ENCODE measurements at regions not wholly inside any gene's neighbourhood (a gene's known extent, or its start where the extent isn't known, plus 50 kb on each side); places are given as distances from the start of the nearest gene placed in this dataset.

DNA sequence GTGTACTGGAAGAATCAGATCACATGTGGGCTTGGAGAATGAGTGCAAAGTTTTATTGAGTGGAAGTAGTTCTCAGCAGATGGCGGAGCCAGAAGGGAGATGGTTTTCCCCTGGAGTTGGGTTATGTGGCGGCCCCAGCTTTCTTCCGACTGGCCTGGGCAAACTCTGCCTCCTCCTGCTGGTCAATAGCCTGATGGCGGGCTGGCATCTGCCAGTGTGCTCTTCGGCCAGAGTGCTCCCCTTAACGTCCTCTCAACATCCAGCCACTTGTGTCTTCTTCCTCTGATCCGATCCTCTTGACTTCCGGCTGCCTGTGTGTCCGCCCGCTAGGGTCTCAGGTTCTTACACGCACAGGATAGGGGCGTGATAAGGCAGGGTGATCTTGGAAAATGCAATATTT lies 741.3 kb downstream of the RNF144A start:
- no peak overlapping the region for H3K9ac ChIP-seq (ENCODE audit: low read depth, low read length)
- no peak overlapping the region for H3K4me3 ChIP-seq (ENCODE audit: low read length)
- no peaks in the 10 kb centered on the region for H3K27me3 ChIP-seq (ENCODE audit: control insufficient read depth, insufficient read depth, low read length)
- H3K4me1 ChIP-seq (ENCODE audit: control insufficient read depth, insufficient read depth, low read length): no peaks in the 10 kb centered on the region
- no peak overlapping the region for H3K4me2 ChIP-seq (ENCODE audit: low read length)
- H3K36me3 ChIP-seq (ENCODE audit: insufficient read depth, low read length): no peaks in the 10 kb centered on the region
- no peaks in the 10 kb centered on the region for H3K9me3 ChIP-seq (replicated peaks; ENCODE audit: low read length)

DNA sequence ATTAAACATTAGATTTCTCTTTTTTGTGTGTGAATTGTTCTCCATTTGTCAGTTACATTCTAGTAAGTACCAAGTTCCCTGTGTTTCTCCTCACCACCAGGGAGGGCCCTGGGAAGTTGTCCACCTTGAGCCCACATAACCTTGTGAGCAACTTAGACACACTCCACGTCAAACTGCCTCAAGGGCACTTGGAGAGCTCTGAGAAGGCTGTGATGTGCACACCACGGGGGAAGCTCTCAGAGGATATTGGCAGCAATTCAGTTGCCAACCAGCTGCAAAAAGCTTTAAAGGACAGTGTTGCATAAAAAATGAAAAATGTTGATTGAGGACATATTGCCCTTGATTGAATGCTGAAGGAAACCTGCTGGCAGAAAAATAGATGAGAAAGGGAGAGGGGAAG lies 743.6 kb downstream of the RNF144A start:
- Histone ChIP-seq H3K4me3 (ENCODE audit: low read length) (no peak overlapping the region), H3K4me1 (ENCODE audit: control insufficient read depth, insufficient read depth, low read length) (no peaks in the 10 kb centered on the region), H3K4me2 (ENCODE audit: low read length) (no peak overlapping the region), H3K27me3 (ENCODE audit: control insufficient read depth, insufficient read depth, low read length) (no peaks in the 10 kb centered on the region), H3K9ac (ENCODE audit: low read depth, low read length) (no peak overlapping the region), H3K9me3 (replicated peaks; ENCODE audit: low read length) (no peaks in the 10 kb centered on the region), H3K36me3 (ENCODE audit: insufficient read depth, low read length) (no peaks in the 10 kb centered on the region)

DNA sequence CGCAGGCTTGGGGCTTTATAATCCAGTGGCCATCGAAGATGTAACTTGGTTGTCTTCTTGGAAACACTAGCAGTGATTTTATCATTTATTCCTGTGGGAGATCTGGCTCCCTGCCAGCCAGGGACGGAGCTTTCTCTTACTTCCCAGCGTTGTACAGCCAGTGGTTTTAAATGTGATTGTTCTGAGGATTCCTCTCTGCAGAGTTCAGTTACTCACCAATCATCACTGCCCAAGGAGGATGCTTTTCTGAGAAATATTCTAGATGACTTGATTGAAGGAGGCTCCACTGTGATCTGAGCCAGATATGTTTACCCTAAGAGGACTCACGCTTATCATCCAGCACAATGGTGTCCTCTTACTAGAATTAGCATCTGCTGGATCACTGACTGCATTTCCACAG lies 744.3 kb downstream of the RNF144A start:
- H3K9ac ChIP-seq (ENCODE audit: low read depth, low read length): no peak overlapping the region
- no peak overlapping the region for H3K4me2 ChIP-seq (ENCODE audit: low read length)
- no peaks in the 10 kb centered on the region for H3K9me3 ChIP-seq (replicated peaks; ENCODE audit: low read length)

DNA sequence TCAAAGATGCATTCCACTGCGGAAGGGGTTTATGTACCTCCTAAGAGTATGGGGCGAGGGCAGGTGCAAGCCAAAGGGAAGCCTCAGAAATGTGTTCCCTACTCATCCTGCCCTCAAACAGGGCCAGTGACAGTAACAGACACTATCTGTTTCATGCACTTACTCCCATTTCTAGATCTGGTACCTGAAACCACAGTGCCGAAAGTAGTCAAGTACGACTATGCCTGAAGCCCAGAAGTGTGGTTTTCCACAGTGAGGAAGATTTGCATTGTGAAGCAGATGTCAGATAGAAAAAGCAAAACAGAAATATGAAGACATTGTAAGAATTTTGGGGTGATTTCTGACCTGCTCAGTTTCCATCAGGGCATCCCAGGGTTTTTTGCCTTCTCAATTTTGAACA lies 748.7 kb downstream of the RNF144A start:
- no peak overlapping the region for H3K9ac ChIP-seq (ENCODE audit: low read depth, low read length)
- no peak overlapping the region for H3K4me3 ChIP-seq (ENCODE audit: low read length)
- no peaks in the 10 kb centered on the region for H3K36me3 ChIP-seq (ENCODE audit: insufficient read depth, low read length)
- no peaks in the 10 kb centered on the region for H3K9me3 ChIP-seq (replicated peaks; ENCODE audit: low read length)
- no peaks in the 10 kb centered on the region for H3K4me1 ChIP-seq (ENCODE audit: control insufficient read depth, insufficient read depth, low read length)
- H3K4me2 ChIP-seq (ENCODE audit: low read length): no peak overlapping the region
- no peaks in the 10 kb centered on the region for H3K27me3 ChIP-seq (ENCODE audit: control insufficient read depth, insufficient read depth, low read length)

More for the DNA sequence above, 744.3 kb downstream of the RNF144A start:
- H3K4me1 ChIP-seq (ENCODE audit: control insufficient read depth, insufficient read depth, low read length): no peaks in the 10 kb centered on the region
- H3K27me3 ChIP-seq (ENCODE audit: control insufficient read depth, insufficient read depth, low read length): no peaks in the 10 kb centered on the region
- no peak overlapping the region for H3K4me3 ChIP-seq (ENCODE audit: low read length)
- no peaks in the 10 kb centered on the region for H3K36me3 ChIP-seq (ENCODE audit: insufficient read depth, low read length)

DNA sequence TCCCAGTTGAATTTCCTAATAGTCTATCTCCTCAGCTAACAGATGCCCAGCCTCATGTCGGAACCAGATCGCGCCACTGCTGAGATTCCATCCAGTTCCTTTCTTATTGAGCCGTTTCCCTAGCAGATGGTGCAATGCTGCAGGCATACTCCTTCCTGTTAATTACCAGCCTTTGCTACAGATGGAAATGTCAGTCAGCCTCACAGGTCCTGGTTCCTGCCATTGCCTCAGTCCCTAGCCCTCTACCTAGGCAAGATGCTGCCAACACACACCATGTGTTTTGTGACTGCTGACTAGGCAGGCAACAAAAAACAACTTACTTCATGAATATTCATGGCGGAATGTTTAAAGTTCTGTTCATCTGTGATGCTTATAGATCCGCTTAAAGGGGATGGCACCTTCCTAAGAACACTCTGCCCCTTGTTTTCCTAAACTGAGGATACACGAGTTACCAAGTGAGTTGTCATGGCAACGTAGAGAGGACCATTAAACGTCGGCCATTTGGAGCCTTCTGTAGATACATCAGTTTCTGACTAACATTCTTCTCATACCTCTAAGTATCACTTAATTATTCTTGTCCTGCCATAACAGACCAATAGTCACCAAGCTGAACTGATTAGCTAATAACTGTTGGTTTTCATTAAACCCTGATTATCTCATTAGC lies 749.5 kb downstream of the RNF144A start:
- Histone ChIP-seq H3K9me3 (replicated peaks; ENCODE audit: low read length) (no peaks in the 10 kb centered on the region), H3K4me2 (ENCODE audit: low read length) (no peak overlapping the region), H3K9ac (ENCODE audit: low read depth, low read length) (no peak overlapping the region), H3K4me3 (ENCODE audit: low read length) (no peak overlapping the region), H3K4me1 (ENCODE audit: control insufficient read depth, insufficient read depth, low read length) (no peaks in the 10 kb centered on the region), H3K36me3 (ENCODE audit: insufficient read depth, low read length) (no peaks in the 10 kb centered on the region), H3K27me3 (ENCODE audit: control insufficient read depth, insufficient read depth, low read length) (no peaks in the 10 kb centered on the region)

DNA sequence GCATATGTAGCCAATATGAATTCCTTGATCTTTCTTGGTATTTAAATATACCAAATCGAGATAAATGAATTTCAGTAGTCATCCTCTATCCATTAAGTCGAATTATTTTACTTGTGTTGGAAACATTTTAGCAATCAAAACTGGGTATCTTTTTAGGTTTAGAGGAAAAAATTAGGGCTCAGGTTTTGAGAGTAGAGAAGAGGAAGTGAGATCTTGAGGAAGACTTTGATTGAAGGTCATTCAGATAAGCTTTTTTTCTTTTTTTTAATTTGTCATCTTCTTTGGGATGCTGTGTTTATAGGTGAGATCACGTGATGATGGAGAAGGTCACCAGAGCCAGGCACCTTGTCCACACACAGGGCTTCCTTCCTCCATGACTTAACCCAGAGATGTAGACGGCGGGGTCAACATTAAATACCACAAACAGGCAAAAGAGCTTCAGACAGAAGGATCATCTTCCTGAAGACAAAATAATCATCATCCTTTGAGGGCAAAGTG lies 750.1 kb downstream of the RNF144A start:
- no peak overlapping the region for H3K9ac ChIP-seq (ENCODE audit: low read depth, low read length)
- H3K4me2 ChIP-seq (ENCODE audit: low read length): no peak overlapping the region
- no peak overlapping the region for H3K4me3 ChIP-seq (ENCODE audit: low read length)
- no peaks in the 10 kb centered on the region for H3K36me3 ChIP-seq (ENCODE audit: insufficient read depth, low read length)
- no peaks in the 10 kb centered on the region for H3K4me1 ChIP-seq (ENCODE audit: control insufficient read depth, insufficient read depth, low read length)
- no peaks in the 10 kb centered on the region for H3K27me3 ChIP-seq (ENCODE audit: control insufficient read depth, insufficient read depth, low read length)
- no peaks in the 10 kb centered on the region for H3K9me3 ChIP-seq (replicated peaks; ENCODE audit: low read length)

DNA sequence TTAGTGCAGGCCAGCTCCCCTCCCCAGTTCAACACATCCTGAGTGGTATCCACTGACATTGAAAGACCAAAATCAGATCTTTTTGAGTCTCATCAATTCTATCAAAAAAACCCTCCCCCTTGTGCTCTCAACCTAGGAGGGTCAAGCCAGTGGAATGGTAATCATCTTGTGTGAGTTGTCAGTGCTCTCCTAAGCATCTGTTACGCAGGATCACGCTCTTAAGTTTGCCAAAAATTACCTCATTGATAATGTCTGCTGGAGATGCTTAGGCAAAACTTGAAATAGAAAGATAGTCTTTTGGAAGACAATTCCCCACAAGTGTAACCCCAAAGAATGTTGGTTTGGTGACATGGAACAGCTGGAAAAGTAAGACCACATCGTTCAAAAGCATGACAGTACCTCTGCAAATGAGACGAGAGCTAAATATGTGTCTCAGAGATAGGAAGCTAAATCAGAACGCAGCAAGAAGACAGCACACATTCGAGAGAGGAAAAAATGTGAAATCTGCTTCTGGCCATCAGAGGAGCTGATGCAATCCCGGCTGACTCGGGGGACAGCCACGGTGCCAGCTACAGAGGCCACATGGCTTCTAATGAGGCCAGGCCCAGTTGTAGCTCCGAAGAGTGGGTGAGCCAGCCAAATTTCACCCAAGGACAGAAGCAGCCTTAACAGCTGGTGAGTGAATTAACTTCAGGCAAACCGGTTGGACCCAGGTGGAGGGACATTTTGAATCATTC lies 753.9 kb downstream of the RNF144A start:
- Histone ChIP-seq H3K27me3 (ENCODE audit: control insufficient read depth, insufficient read depth, low read length) (no peaks in the 10 kb centered on the region), H3K9me3 (replicated peaks; ENCODE audit: low read length) (no peaks in the 10 kb centered on the region), H3K9ac (ENCODE audit: low read depth, low read length) (no peak overlapping the region), H3K4me2 (ENCODE audit: low read length) (no peak overlapping the region), H3K36me3 (ENCODE audit: insufficient read depth, low read length) (no peaks in the 10 kb centered on the region), H3K4me3 (ENCODE audit: low read length) (no peak overlapping the region), H3K4me1 (ENCODE audit: control insufficient read depth, insufficient read depth, low read length) (no peaks in the 10 kb centered on the region)

DNA sequence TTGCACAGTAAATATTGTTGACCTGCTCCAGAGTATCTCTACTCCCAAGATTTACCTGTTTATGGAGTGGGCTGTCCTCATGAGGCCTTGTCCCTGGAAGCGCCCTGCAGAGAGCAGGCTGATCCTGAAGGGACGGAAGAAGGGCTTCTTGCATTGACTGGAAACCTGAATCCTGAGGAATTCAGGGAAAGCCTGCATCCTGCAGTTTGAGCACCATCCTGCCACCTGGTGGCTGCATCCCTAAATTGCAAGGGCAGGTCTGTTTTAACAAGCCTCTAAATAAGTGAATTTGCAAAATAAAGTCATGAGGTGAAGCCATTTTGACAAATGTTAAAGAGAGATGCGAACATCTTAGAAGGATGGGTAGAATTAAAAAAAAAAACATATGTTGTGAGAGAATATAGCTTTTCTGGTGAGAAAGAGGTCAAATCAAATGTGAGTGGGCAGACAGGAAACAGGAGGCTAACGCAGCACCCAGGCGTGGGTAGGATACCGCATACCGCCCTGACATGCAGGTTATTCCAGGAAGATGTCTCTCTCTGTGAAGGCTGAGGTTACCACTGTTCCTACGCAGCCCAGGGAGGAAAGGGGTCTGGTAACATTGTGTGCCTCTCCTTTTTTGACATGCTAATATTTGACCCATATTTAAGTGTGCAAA lies 754.9 kb downstream of the RNF144A start:
- Histone ChIP-seq H3K4me2 (ENCODE audit: low read length) (no peak overlapping the region), H3K36me3 (ENCODE audit: insufficient read depth, low read length) (no peaks in the 10 kb centered on the region), H3K9me3 (replicated peaks; ENCODE audit: low read length) (no peaks in the 10 kb centered on the region), H3K9ac (ENCODE audit: low read depth, low read length) (no peak overlapping the region), H3K4me3 (ENCODE audit: low read length) (no peak overlapping the region), H3K4me1 (ENCODE audit: control insufficient read depth, insufficient read depth, low read length) (no peaks in the 10 kb centered on the region), H3K27me3 (ENCODE audit: control insufficient read depth, insufficient read depth, low read length) (no peaks in the 10 kb centered on the region)

DNA sequence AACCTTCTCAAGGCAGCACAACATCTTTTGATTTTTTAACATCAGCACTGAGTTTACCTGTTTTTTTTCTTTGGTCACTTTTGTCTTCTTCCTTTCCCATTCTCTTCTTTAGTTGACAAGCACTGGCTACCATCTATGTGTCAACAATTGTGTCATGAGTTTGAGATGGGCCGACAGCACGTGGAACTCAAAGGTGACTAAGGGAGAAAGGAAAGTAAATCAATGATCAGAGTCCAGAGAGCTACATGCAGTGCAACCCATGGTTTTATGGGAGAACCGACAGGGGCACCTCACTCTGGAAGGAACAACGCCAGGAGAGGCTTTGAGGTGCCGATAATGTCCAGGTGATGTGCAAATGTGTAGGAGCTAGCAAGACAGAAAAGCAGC lies 755.5 kb downstream of the RNF144A start:
- Histone ChIP-seq H3K4me3 (ENCODE audit: low read length) (no peak overlapping the region), H3K4me1 (ENCODE audit: control insufficient read depth, insufficient read depth, low read length) (no peaks in the 10 kb centered on the region), H3K27me3 (ENCODE audit: control insufficient read depth, insufficient read depth, low read length) (no peaks in the 10 kb centered on the region), H3K9ac (ENCODE audit: low read depth, low read length) (no peak overlapping the region), H3K4me2 (ENCODE audit: low read length) (no peak overlapping the region), H3K9me3 (replicated peaks; ENCODE audit: low read length) (no peaks in the 10 kb centered on the region), H3K36me3 (ENCODE audit: insufficient read depth, low read length) (no peaks in the 10 kb centered on the region)

DNA sequence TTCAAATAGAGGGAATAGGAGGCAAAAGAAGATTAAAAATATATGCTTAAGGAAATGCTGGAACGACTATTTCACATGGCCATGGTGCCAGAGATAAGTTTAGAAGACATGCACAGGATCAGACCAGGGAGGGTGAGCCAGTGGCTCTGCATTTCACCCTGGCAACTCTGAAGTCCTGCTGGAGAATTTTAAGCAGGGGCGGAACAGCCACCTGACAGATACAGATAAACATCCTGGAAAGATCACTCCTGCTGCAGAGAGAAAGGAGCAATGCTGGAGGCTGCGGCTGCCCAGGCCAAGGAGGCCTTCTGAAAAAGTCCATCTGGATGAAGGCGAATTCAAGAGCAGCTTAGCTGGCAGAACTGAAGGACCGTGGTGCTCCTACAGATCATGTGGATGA lies 755.9 kb downstream of the RNF144A start:
- no peaks in the 10 kb centered on the region for H3K27me3 ChIP-seq (ENCODE audit: control insufficient read depth, insufficient read depth, low read length)
- H3K4me1 ChIP-seq (ENCODE audit: control insufficient read depth, insufficient read depth, low read length): no peaks in the 10 kb centered on the region
- no peak overlapping the region for H3K9ac ChIP-seq (ENCODE audit: low read depth, low read length)
- no peak overlapping the region for H3K4me2 ChIP-seq (ENCODE audit: low read length)
- no peaks in the 10 kb centered on the region for H3K36me3 ChIP-seq (ENCODE audit: insufficient read depth, low read length)
- H3K9me3 ChIP-seq (replicated peaks; ENCODE audit: low read length): no peaks in the 10 kb centered on the region
- H3K4me3 ChIP-seq (ENCODE audit: low read length): no peak overlapping the region

DNA sequence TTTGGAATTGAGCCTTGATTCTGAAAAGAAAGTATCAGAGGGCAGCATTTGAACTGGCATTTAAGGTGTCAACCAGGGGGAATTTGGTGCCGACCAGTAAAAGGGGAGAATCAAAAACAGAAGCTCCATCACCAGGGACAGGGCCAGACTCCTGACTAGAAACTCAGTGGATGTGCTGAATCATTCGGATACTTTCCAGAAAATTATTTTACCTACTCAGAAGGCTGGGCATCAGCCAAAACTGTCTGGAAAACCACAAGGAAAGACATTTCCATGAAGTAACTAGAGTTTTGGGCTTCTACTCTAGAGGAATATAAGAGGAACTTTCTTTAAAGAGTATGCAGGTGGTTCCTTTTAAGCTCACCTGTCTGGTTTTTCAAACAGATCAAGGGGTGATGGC lies 756.6 kb downstream of the RNF144A start:
- Histone ChIP-seq H3K9me3 (replicated peaks; ENCODE audit: low read length) (no peaks in the 10 kb centered on the region), H3K4me3 (ENCODE audit: low read length) (no peak overlapping the region), H3K4me2 (ENCODE audit: low read length) (no peak overlapping the region), H3K36me3 (ENCODE audit: insufficient read depth, low read length) (no peaks in the 10 kb centered on the region), H3K9ac (ENCODE audit: low read depth, low read length) (no peak overlapping the region), H3K27me3 (ENCODE audit: control insufficient read depth, insufficient read depth, low read length) (no peaks in the 10 kb centered on the region), H3K4me1 (ENCODE audit: control insufficient read depth, insufficient read depth, low read length) (no peaks in the 10 kb centered on the region)

All from skeletal muscle satellite cell (primary cell).